Tibial nerve (tissue), 4 donors: ENCODE measurements at regions not wholly inside any gene's neighbourhood (a gene's known extent, or its start where the extent isn't known, plus 50 kb on each side); places are given as distances from the start of the nearest gene placed in this dataset.

Source experiments
- EP300 ChIP-seq, 2 donors: sonication (generic); formaldehyde crosslinking; IDR thresholded peaks; one replicate each; pipeline ENCODE4 v1.6.1; 2017; ENCODE audit warnings: antibody characterized with exemption in 2 of 2, mild to moderate bottlenecking in 1 of 2
- POLR2A ChIP-seq, 2 donors: fragments of 450-650 bp; IDR thresholded peaks; one replicate each; pipeline ENCODE4 v1.6.1; 2017; ENCODE audit warnings: antibody characterized with exemption in 2 of 2, mild to moderate bottlenecking in 2 of 2, moderate library complexity in 2 of 2
- TF ChIP-seq, protein P1 (sequence below), 5 experiments: fragments of 200-600 bp in 3 of 5; fragments of 450-650 bp in 2 of 5; sonication (generic) in 3 of 5; IDR thresholded peaks; one replicate each; pipeline ENCODE4 v1.5.1; 2016 to 2019; ENCODE audit warnings: antibody characterized with exemption in 5 of 5, mild to moderate bottlenecking in 3 of 5, moderate library complexity in 2 of 5

- TF ChIP-seq, protein P1, sequence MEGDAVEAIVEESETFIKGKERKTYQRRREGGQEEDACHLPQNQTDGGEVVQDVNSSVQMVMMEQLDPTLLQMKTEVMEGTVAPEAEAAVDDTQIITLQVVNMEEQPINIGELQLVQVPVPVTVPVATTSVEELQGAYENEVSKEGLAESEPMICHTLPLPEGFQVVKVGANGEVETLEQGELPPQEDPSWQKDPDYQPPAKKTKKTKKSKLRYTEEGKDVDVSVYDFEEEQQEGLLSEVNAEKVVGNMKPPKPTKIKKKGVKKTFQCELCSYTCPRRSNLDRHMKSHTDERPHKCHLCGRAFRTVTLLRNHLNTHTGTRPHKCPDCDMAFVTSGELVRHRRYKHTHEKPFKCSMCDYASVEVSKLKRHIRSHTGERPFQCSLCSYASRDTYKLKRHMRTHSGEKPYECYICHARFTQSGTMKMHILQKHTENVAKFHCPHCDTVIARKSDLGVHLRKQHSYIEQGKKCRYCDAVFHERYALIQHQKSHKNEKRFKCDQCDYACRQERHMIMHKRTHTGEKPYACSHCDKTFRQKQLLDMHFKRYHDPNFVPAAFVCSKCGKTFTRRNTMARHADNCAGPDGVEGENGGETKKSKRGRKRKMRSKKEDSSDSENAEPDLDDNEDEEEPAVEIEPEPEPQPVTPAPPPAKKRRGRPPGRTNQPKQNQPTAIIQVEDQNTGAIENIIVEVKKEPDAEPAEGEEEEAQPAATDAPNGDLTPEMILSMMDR (IDR thresholded peaks at IDR 0.05): no peak
- TF ChIP-seq POLR2A (IDR thresholded peaks at IDR 0.05): no peak
- no peak for TF ChIP-seq EP300 (IDR thresholded peaks at IDR 0.05)
Observed at GRCh38 chr2:78686625-78687153, 338.8 kb upstream of the REG3G start.
